ENCODE measurements at regions not wholly inside any gene's neighbourhood (a gene's known extent, or its start where the extent isn't known, plus 50 kb on each side); places are given as distances from the start of the nearest gene placed in this dataset.
"Not testable (repeated sequence)": the region's sequence is repeated elsewhere in the genome, so short reads cannot be mapped to it uniquely, and the experiment has no call there.

DNA sequence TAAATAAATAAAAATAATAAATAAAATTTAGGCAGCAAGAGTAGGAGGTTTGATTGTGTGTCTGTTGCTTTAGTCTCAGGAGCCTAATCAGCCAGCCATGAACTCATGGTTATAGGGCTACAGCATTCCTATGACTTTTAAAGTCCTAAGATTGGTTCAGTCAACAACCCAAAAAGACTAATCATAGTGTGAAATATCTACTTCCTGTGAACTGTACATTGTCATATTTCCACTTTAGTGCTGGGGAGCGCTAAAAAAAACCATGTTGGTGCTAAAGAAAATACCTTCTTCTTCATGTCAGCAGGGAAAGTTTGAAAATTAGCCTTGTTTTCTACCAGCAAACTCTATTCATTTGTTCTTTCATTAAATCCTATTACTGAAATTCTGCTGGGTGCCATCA lies 521.6 kb downstream of the RNF144A start:
- H3K9me3 ChIP-seq (ENCODE audit: low read length) = no peaks in the 10 kb centered on the region

GRCh38 chr2:7440977-7441376 lies 523.8 kb downstream of the RNF144A start:
- Histone ChIP-seq H3K36me3 (ENCODE audit: insufficient read depth, low read length) (no peaks in the 10 kb centered on the region), H3K4me3 (ENCODE audit: low read length) (no peak overlapping the region), H3K27ac (ENCODE audit: low read length) (peak overlapping the region; percentile 22), H3F3A (ENCODE audit: insufficient read depth, low read length, poor library complexity, severe bottlenecking) (no peaks in the 10 kb centered on the region), H2AFZ (ENCODE audit: low read depth, low read length) (no peak overlapping the region), H3K9me3 (ENCODE audit: low read length) (no peaks in the 10 kb centered on the region), H3K4me2 (ENCODE audit: low read length) (no peak overlapping the region), H3K9ac (ENCODE audit: low read length) (no peak overlapping the region), H4K20me1 (ENCODE audit: insufficient read depth) (no peaks in the 10 kb centered on the region), H3K9me2 (ENCODE audit: insufficient read depth, low read length) (no peaks in the 10 kb centered on the region), H3K79me2 (replicated peaks; ENCODE audit: insufficient read depth, low read length) (no peaks in the 10 kb centered on the region), H3K27me3 (ENCODE audit: insufficient read depth, low read depth, low read length) (no peaks in the 10 kb centered on the region)
- no peak for TF ChIP-seq CTCF (IDR thresholded peaks at IDR 0.05; ENCODE audit: poor library complexity, severe bottlenecking)
- no peak for TF ChIP-seq SMC3 (conservative IDR thresholded peaks at IDR 0.05; ENCODE audit: poor library complexity)
- no peak for TF ChIP-seq REST (IDR thresholded peaks at IDR 0.05; ENCODE audit: borderline replicate concordance)
- TF ChIP-seq MXI1 (conservative IDR thresholded peaks at IDR 0.05; ENCODE audit: poor library complexity, severe bottlenecking) = no peak
- TF ChIP-seq POLR2AphosphoS5 (IDR thresholded peaks at IDR 0.05) = no peak
- no peak for TF ChIP-seq TAF1 (IDR thresholded peaks at IDR 0.05; ENCODE audit: low read depth)
- TF ChIP-seq EZH2 (IDR thresholded peaks at IDR 0.05; ENCODE audit: borderline replicate concordance, insufficient read depth, low read length, poor library complexity, severe bottlenecking) = no peak
- TF ChIP-seq EP300 (conservative IDR thresholded peaks at IDR 0.05; ENCODE audit: poor library complexity, severe bottlenecking) = no peak
- TF ChIP-seq RAD21 (conservative IDR thresholded peaks at IDR 0.05) = no peak

More for the DNA sequence above, 521.6 kb downstream of the RNF144A start:
- no peaks in the 10 kb centered on the region for H3K9me2 ChIP-seq (ENCODE audit: insufficient read depth, low read length)
- H3K4me2 ChIP-seq (ENCODE audit: low read length) = no peak overlapping the region
- no peaks in the 10 kb centered on the region for H3K36me3 ChIP-seq (ENCODE audit: insufficient read depth, low read length)
- H3K4me3 ChIP-seq (ENCODE audit: low read length) = no peak overlapping the region
- no peaks in the 10 kb centered on the region for H3K79me2 ChIP-seq (replicated peaks; ENCODE audit: insufficient read depth, low read length)
- H3K27ac ChIP-seq (ENCODE audit: low read length) = no peak overlapping the region
- no peak overlapping the region for H2AFZ ChIP-seq (ENCODE audit: low read depth, low read length)
- TF ChIP-seq POLR2AphosphoS5 (IDR thresholded peaks at IDR 0.05) = no peak
- TF ChIP-seq RAD21 (conservative IDR thresholded peaks at IDR 0.05) = no peak
- TF ChIP-seq SMC3 (conservative IDR thresholded peaks at IDR 0.05; ENCODE audit: poor library complexity) = no peak
- H3F3A ChIP-seq (ENCODE audit: insufficient read depth, low read length, poor library complexity, severe bottlenecking) = no peaks in the 10 kb centered on the region
- no peak overlapping the region for H3K9ac ChIP-seq (ENCODE audit: low read length)
- no peaks in the 10 kb centered on the region for H3K27me3 ChIP-seq (ENCODE audit: insufficient read depth, low read depth, low read length)
- H4K20me1 ChIP-seq (ENCODE audit: insufficient read depth) = no peaks in the 10 kb centered on the region

DNA sequence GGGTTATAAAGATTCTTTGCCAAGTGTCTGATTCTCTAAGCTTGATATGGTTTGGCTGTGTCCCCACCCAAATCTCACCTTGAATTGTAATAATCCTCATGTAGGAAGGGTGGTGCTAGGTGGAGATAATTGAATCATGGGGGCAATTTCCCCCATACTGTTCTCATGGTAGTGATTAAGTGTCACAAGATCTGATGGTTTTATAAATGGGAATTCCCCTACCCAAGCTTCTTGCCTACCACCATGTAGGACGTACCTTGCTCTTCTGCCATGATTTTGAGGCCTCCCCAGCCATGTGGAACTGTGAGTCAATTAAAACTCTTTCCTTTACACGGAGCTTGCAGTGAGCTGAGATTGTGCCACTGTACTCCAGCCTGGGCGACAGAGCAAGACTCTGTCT lies 524.6 kb downstream of the RNF144A start:
- H2AFZ ChIP-seq (ENCODE audit: low read depth, low read length); H3K27ac ChIP-seq (ENCODE audit: low read length); H3K36me3 ChIP-seq (ENCODE audit: insufficient read depth, low read length); H3K4me2 ChIP-seq (ENCODE audit: low read length); H3F3A ChIP-seq (ENCODE audit: insufficient read depth, low read length, poor library complexity, severe bottlenecking); H3K9ac ChIP-seq (ENCODE audit: low read length); H3K9me3 ChIP-seq (ENCODE audit: low read length); H3K79me2 ChIP-seq (replicated peaks; ENCODE audit: insufficient read depth, low read length); H3K9me2 ChIP-seq (ENCODE audit: insufficient read depth, low read length); H3K27me3 ChIP-seq (ENCODE audit: insufficient read depth, low read depth, low read length); H4K20me1 ChIP-seq (ENCODE audit: insufficient read depth); H3K4me3 ChIP-seq (ENCODE audit: low read length): not testable (repeated sequence)

Data from neural cell (in vitro differentiated cells).